HuH-7.5 (cell line): ENCODE measurements at regions not wholly inside any gene's neighbourhood (a gene's known extent, or its start where the extent isn't known, plus 50 kb on each side); places are given as distances from the start of the nearest gene placed in this dataset.
"Not testable (repeated sequence)": the region's sequence is repeated elsewhere in the genome, so short reads cannot be mapped to it uniquely, and the experiment has no call there.

ENCODE experiments used
- DNase-seq: peaks from one replicate; pipeline ENCODE4 v3.0.0; 2011; ENCODE audit warnings: low spot score

- DNase-seq = no peak
Observed at GRCh38 chr21:35163411-35163810, 114.3 kb upstream of the RUNX1 start.

DNA sequence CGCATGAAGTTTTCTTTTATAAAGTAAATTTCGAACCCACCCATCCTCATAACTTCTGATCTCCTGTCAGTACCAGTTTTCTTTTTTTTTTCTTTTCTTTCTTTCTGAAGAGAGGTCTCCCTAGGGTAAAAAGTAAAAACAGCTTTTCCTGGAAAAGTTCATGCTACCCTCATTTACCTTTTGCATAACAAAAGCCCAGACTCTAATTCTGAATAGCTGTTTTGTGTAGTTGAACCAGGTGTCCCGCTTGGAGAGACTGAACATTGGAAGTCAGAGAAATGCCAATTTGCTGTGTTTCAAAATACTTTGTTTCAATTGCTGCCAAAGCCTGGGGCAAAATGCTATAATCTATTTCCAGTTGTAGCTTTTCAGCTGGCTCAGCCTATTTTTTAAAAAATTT lies 113.7 kb upstream of the RUNX1 start:
- DNase-seq = no peak

- no peak for DNase-seq
Observed at GRCh38 chr21:35159881-35160280, 110.8 kb upstream of the RUNX1 start.

- DNase-seq = not testable (repeated sequence)
Observed at GRCh38 chr21:35157374-35157773, 108.3 kb upstream of the RUNX1 start.

DNA sequence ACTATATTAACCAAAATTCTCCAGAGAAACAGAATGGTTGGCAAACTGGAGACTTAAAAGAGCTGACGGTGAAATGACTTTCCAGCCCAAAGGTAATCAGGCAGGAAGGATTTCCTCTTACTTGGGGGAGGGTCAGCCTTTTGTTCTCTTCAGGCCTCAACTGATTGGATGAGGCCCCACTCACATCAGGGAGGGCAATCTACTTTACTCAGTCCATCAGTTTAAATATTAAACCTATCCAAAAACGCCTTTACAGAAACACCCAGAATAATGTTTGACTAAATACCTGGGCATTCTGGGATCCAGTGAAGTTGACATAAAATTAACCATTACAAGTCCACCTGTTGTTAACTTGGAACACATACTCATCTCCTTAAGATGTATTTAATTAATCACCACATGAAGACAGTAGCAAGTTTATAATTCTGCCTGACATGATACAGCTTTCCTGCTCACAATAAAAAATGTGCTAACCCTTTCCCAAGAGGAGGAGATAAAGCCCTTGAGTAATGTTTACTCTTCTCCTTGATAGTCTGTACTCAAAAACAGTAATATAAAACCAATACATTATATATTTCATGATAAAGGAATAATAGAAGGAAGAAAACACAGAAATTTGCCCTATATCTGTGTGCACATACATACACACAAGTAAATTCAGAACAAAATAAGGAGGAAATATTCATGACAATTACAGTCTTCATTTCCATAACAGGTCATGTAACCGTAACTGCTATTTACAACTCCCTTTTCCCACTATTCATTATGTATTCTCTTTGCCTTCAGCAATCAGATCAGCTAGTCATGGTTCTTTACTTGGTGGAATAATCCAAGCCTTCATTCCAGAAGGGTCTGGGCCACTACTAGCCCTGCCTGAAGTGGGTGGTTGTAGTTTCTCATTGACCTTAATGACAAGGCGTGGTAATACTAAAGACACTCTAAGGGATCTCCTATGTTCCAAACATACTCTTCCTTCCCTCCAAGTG lies 107.5 kb upstream of the RUNX1 start:
- no peak for DNase-seq

DNA sequence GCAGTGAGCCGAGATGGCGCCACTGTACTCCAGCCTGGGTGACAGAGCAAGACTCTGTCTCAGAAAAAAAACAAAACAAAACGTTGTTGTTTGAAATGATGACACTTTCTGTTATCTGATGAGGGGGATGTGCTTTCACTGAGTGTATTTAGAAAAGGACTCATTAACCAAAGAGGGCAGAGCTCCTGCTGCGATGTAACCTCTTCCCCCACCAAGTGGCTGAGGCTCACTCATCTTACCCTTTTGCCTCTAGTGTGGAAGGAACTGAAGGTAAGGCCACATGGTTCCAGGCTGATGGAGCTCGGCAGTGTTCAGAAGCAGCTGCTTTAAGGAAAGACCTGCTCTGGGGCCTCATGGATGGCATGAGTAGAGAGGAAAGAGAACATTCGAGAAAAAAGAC lies 105.7 kb upstream of the RUNX1 start:
- DNase-seq = no peak

DNA sequence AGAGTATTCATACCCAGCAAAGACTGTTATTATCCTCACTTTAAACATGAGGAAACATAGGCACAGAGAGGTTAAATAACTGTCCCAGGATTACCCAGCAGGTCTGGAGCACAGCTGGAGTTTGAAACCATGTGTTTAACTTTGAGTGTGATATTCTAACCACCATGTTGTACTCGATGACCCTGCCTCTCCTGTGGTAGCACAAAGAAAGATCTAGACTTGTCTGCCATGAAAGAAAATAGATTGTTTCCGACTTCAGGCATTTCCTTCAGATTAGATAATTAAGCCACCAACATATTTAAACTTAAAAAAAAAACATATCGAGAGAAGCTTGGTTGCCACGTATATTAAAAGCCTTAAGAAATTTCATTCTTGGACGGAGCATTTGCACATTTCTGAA lies 104.6 kb upstream of the RUNX1 start:
- no peak for DNase-seq

DNA sequence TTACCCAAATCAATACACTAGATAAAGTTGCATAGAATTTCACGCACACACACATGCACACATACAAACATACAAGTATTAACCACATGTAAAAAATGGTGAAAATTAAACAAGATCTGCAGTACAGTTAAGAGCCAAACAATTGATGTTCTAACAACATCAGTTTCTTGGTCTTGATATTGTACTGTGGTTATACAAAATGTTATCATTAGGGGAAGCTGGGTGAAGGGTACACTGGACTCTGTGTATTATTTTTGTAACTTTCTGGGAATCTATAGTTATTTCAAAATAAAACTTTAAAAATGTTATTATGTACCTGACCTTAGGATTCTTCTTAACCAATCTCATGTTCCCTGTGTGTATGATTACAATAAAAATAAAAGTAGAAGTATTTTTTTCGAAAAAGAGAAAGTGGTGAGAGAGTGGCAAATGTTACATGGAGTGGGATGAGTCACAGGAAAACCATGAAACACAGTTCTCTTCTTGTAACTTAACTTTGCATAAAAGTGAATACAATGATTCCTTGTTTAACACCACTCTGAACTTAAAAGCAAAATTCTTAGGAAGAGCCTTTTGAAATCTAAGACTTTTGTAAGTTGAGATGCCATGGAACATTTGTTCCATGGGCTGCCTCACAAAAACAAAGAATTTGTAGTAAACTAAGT lies 101.6 kb upstream of the RUNX1 start:
- no peak for DNase-seq

DNA sequence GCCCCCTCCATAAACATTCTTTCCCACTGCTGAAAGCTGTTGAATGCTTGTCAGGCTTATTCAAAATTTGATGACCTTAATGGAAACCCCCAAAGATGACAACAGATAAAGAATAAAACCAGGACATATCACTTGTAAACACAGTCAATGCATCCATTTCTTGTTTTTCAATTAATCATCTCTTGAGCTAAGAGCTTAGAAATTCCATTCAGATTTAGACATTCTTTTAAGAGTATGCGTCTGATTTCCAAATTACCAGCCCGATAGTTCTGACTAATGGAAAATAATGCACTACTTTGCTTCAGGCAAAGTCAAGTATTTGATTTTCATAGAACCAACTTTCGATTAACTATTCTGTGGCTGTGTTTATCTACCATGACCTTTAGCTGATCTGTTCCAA lies 100.6 kb upstream of the RUNX1 start:
- DNase-seq = no peak

GRCh38 chr21:35147439-35147838 lies 98.3 kb upstream of the RUNX1 start:
- no peak for DNase-seq

GRCh38 chr21:35145626-35146233 lies 96.6 kb upstream of the RUNX1 start:
- no peak for DNase-seq

GRCh38 chr21:35144978-35145377 lies 95.9 kb upstream of the RUNX1 start:
- DNase-seq = no peak

DNA sequence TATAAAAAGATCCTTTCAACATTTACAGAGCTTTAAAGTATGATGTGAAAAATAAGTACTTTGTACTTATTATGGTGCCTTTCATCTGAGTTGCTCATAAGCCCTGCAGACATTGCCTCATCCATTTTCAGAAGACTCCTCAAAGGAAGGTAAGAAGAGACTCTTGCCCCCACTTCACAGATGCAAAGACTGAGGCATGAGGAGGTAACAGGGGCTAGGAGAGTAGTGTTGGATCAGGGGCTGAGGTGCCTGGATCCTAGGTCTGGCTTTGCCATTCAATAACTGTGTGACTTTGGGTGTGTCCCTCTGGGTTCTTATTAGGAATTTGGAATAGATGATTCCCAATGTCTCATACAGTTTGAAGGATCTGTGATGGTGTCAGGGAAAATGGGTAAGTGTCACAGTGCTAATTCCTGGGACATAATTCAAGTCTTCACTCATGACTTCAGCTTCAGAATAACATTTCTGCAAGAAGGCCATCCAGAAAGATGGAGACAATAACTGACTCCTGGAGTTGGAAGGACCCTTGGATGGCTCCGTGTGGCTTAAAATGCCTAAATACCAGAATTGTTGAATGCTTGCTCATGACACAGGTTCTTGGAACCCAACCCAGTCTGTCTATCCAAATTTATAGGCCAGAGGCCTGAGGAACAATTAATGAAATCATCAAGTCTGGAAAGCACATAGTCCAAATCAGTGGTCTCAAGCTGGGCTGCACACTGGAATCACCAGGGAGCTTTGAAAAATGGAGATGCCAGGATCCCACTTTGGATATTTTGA lies 93.1 kb upstream of the RUNX1 start:
- no peak for DNase-seq

- DNase-seq = no peak
Observed at GRCh38 chr21:35139382-35139715, 90.2 kb upstream of the RUNX1 start.

DNA sequence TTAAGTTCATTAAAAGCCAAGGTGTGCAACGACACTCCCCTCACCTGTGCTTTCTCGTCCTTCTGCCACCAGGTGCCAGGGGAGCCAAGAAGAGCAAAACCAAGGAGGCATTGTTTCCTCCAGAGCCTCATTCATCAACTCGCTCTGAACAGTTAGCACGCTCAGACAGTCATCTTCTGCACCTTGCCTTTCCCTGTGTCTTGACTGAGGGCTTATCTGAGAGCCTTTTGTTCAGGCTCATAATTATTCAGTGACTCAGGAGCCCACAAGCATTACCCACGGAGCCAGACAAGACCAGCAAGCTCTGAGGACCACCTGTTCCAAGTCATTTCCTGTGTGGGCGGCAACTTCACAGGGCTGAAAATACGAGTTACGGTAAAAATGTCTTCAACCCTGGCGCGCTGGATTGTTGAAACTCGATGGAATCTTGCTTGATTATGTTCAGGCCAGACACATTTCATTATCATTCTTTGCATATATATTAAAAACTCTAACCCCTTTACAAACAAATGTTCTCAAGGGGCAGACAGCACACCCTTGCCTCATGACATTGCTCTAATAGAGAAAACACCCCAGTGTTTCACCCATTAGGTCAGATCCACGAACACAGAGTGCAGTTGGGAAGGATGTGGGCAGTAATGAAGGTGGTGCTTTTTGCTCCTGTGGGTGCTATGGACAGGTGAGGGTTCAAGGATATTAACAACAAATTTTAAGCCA lies 89.7 kb upstream of the RUNX1 start:
- DNase-seq = no peak

DNA sequence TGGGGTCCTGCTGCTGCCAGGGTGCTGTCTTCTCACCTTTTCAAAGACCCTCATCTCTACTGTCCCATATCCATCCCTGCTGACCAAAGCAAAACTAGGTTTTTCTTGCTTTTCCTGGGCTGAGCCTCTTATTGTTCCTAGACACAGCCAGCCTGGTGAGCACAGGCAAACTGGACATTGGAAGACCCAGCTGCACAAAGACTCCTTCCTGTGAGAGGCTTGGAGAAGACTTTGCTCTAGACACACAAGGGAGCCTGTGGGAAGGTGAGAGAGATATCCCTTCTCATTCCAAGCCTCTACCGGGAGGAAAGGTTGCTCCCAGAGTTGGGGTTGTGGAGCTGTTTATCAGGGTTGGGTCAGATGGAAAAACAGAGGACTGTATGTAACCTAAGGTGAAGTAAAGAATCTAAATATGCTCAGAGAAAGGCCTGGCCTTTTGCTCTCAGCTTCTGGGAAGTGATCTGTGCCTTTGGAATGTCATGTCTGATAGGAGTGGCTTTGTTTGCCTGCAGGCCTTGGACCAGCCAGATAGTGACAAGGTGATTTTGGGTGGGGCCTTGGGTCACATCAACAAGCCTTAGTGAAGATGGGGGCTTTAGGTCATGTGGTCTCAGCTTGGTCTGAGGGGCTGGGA lies 87.6 kb upstream of the RUNX1 start:
- peak; percentile 10 for DNase-seq

DNA sequence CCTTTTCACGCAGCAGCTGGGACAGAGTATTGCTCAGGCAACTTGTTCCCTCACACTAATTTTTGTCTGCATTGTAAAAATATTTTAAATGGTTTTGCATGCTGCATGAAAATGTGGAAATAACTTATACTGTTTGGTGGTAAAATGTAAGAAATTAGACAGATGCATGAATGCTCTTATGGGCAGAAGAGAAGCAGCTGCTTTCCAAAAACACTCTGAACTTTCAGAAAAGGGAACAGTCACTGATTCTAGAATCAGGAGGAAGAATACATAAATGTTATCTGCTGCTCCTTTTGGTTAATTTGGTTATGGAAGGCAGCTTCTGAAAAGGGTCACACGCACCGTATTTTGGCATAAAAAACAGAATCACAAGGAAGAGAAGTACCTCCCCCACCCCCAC lies 87.0 kb upstream of the RUNX1 start:
- no peak for DNase-seq

DNA sequence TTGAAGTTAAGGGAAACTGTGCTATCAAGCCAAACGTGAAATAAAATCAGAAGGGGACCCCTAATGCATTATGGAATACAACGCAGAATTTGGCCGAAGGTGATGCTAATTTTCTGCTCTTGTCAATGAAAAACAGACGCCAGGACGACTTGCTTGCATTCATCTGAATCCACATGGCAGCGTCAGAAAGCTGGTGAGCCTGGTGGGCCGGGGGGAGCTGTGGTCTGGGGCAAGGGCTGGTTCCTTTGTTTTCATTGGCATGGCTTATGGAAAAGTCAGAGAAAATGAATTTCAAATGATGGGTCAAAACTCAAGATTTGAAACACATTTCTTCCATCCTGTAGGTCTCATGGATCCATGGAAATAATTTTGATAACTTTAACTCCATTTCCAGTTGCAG lies 86.4 kb upstream of the RUNX1 start:
- no peak for DNase-seq

- DNase-seq = no peak
Observed at GRCh38 chr21:35134309-35134708, 85.2 kb upstream of the RUNX1 start.

- DNase-seq = no peak
Observed at GRCh38 chr21:35128536-35128935, 79.4 kb upstream of the RUNX1 start.

DNA sequence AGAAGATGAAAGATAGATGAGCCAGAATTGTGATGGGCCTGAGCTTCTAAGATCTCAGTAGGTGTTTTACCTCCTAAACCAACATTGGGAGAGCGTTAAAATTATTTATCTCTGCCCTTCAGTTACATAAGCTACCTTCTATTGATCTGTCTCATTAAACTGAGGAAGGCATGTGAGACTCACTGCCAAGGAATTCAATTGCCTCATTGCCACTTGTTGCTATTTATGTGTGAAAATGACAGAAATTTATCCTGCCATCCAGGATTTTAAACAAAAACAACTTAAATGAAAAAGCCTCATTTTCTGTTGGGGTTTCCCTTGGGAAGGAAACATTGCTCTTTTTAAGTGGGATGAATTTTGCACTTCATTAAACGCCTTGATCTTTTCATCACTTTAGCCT lies 78.7 kb upstream of the RUNX1 start:
- no peak for DNase-seq
